ENCODE measurements at regions not wholly inside any gene's neighbourhood (a gene's known extent, or its start where the extent isn't known, plus 50 kb on each side); places are given as distances from the start of the nearest gene placed in this dataset.
"Not testable (repeated sequence)": the region's sequence is repeated elsewhere in the genome, so short reads cannot be mapped to it uniquely, and the experiment has no call there.

DNA sequence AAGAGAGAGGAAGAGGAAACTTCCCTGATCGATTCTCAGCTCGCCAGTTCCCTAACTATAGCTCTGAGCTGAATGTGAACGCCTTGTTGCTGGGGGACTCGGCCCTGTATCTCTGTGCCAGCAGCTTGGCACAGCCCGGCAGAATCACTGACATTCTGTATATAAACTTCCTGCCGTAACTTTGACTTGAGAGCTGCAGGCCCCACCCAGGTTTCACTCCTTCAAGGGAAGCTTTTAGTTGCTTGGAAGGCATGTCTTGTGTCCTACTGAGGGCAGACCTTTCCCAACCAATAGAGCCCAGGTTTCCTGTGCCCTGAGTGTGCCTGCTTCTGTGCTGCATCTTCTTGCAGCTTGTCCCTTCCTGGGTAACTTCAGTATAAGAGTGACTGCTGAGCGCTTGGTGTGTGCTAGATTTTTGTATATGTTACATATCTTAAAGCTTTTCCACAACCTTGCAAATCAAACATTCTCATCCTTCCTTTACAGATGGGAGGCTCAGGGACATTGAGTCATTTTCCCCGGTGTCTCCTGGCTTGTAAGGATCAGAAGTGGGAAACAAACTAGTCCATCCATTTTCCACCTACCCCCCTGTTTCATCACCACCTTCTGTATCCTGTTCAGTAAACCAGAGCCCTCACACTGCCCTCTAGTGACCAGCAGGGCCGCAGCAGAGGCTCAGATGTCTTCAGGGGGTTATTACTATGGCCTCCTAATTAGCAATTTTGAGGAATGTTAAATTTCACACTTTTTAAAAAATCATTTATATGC is 225.2 kb upstream of the PRSS58 start:
- Histone ChIP-seq H3K9me3 (no peaks in the 10 kb centered on the region), H3K4me3 (no peak overlapping the region), H3K36me3 (no peaks in the 10 kb centered on the region), H3K27me3 (no peaks in the 10 kb centered on the region), H3K27ac (no peak overlapping the region), H3K4me1 (no peaks in the 10 kb centered on the region)
- no peak for DNase-seq (ENCODE audit: low spot score in 2 of 2)
- intact Hi-C loops (cut with DNase I; ENCODE audit: low total_unique reads) = no loop called here
- TF ChIP-seq, protein P1, sequence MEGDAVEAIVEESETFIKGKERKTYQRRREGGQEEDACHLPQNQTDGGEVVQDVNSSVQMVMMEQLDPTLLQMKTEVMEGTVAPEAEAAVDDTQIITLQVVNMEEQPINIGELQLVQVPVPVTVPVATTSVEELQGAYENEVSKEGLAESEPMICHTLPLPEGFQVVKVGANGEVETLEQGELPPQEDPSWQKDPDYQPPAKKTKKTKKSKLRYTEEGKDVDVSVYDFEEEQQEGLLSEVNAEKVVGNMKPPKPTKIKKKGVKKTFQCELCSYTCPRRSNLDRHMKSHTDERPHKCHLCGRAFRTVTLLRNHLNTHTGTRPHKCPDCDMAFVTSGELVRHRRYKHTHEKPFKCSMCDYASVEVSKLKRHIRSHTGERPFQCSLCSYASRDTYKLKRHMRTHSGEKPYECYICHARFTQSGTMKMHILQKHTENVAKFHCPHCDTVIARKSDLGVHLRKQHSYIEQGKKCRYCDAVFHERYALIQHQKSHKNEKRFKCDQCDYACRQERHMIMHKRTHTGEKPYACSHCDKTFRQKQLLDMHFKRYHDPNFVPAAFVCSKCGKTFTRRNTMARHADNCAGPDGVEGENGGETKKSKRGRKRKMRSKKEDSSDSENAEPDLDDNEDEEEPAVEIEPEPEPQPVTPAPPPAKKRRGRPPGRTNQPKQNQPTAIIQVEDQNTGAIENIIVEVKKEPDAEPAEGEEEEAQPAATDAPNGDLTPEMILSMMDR (IDR thresholded peaks at IDR 0.05) = peak; percentile 25 to 50 (median 37)
- TF ChIP-seq POLR2AphosphoS5 (IDR thresholded peaks at IDR 0.05) = no peak

DNA sequence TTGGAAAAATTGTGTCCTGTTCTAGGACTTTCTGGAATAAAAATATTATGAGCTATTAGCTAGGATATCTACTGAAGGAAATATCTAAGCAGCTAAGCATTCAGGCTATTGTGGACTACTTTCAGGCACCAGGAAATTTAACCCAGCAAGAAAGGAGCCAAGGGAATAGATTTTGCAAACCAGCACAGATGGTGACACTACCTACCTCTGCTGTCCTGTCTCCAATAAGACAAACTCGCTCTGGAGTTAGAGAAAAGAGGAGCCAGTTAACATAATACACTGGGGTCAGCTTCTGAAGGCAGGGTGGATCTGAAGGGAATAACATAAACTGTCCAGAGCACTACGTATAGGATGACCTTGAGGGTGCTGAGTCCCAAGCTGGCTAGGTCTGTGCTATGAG is 223.7 kb upstream of the PRSS58 start:
- no peak for DNase-seq (ENCODE audit: low spot score in 2 of 2)
- intact Hi-C loops (cut with DNase I; ENCODE audit: low total_unique reads) = no loop called here
- H3K9me3 ChIP-seq = no peaks in the 10 kb centered on the region
- no peaks in the 10 kb centered on the region for H3K36me3 ChIP-seq
- no peak overlapping the region for H3K27ac ChIP-seq
- H3K4me3 ChIP-seq = no peak overlapping the region
- H3K27me3 ChIP-seq = no peaks in the 10 kb centered on the region
- TF ChIP-seq, protein P1 (IDR thresholded peaks at IDR 0.05) = no peak
- TF ChIP-seq POLR2A (IDR thresholded peaks at IDR 0.05) = no peak
- TF ChIP-seq POLR2AphosphoS5 (IDR thresholded peaks at IDR 0.05) = no peak
- H3K4me1 ChIP-seq = no peaks in the 10 kb centered on the region

DNA sequence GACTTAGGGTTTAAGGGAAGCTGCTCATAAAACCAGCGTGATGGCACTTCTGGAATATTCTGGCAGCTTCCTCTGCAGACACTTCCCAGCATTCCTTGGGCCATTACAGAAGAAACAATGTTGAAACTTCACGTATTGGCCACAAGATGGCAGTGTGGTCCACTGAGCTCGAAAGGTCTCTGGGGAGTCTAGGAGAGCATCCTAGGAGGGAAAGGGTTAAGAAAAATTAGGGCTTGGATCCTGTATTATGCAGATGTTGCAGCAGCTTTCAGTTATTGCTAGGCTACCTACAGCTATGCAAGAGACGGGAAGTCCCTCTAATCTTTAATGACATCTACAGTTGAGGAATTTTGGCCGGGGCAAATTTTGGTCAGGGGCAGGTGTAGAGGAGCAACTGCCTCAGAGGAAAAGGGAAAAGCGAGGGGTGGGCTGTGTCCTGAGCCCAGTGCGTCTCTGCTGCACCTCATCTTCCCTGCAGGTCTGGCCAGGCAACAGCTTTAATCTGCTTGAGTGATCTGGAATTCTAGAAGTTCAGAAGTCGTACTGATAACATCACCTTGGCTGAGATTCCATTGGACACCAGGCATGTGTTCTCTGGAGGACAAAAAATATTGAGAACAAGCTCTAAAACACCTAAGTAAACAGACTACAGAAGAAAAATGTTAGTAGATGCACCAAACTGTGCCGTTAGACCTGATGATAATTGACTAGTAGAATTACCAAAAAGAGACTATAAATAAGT is 220.8 kb upstream of the PRSS58 start:
- no peak for DNase-seq (ENCODE audit: low spot score in 2 of 2)
- TF ChIP-seq POLR2A (IDR thresholded peaks at IDR 0.05) = no peak
- no peak for TF ChIP-seq POLR2AphosphoS5 (IDR thresholded peaks at IDR 0.05)
- TF ChIP-seq, protein P1 (IDR thresholded peaks at IDR 0.05) = peak in 2 of 3 donors; percentile 26 to 38
- Histone ChIP-seq H3K4me3 (no peak overlapping the region), H3K27ac (no peak overlapping the region), H3K9me3 (no peaks in the 10 kb centered on the region), H3K4me1 (no peaks in the 10 kb centered on the region), H3K27me3 (no peaks in the 10 kb centered on the region), H3K36me3 (no peaks in the 10 kb centered on the region)
- intact Hi-C loops (cut with DNase I; ENCODE audit: low total_unique reads) = no loop called here

DNA sequence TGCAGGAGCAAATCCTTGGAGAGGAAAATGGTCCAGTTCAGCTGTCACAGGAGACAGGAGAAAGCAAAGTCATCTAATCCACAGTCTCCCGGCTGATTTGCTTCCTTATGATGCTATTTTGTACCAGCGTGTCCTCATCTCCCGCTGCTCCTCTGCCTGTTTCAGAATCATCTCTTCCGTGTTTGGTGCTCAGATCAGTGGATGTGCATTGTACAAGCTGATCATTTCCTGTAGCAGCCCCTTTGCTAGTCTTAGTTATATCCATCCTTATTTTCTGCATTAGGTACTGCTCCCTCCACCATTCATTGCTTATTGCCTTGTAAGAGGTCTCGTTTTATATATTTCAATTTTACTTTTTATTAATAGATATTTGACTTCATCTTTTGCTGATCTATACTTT is 219.9 kb upstream of the PRSS58 start:
- DNase-seq (ENCODE audit: low spot score in 2 of 2); H3K27me3 ChIP-seq; H3K4me1 ChIP-seq; H3K4me3 ChIP-seq; H3K27ac ChIP-seq; H3K9me3 ChIP-seq; H3K36me3 ChIP-seq; intact Hi-C loops (cut with DNase I; ENCODE audit: low total_unique reads): not testable (repeated sequence)

DNA sequence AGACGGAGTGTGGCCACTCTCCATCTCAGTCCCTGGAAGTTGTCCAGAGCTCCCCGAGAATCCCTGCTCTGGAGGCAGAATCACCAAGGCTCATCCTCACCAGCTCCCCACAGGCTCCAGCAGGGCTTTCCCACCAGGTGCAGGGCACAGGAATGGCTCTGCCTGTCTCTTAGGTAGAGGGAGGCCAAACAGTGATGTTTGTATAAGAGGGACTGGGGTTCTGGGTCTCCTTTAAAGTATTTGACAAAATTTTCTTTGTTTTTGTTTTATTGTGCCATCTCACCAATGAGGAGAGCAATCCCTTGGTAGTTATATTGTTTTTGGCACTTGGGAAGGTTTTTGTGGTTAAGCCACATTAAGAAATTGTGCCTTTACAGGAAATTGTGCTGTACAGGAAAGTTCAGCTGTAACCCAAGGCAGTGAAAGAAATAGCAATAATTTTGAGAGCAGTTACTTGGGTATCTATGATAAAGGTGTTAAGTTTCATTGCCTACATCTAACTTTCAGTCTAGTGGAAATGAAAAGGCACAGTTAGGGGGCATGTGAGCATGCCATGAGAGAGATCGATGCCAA is 219.3 kb upstream of the PRSS58 start:
- no peak for TF ChIP-seq POLR2AphosphoS5 (IDR thresholded peaks at IDR 0.05)
- TF ChIP-seq, protein P1 (IDR thresholded peaks at IDR 0.05) = no peak
- peak overlapping the region in 1 of 2 donors; percentile 49 for H3K27ac ChIP-seq
- H3K36me3 ChIP-seq = no peaks in the 10 kb centered on the region
- H3K4me3 ChIP-seq = no peak overlapping the region
- intact Hi-C loops (cut with DNase I; ENCODE audit: low total_unique reads) = no loop called here
- H3K9me3 ChIP-seq = no peaks in the 10 kb centered on the region
- H3K4me1 ChIP-seq = no peaks in the 10 kb centered on the region
- no peak for DNase-seq (ENCODE audit: low spot score in 2 of 2)
- no peaks in the 10 kb centered on the region for H3K27me3 ChIP-seq

All from breast epithelium (tissue), 4 donors.